Hepatocyte (in vitro differentiated cells): ENCODE measurements at regions not wholly inside any gene's neighbourhood (a gene's known extent, or its start where the extent isn't known, plus 50 kb on each side); places are given as distances from the start of the nearest gene placed in this dataset.

Source experiments
- EZH2 ChIP-seq: fragments of 200-600 bp; sonication (generic); IDR thresholded peaks from 2 replicates; pipeline ENCODE4 v1.6.1; 2016; ENCODE audit warnings: antibody characterized with exemption, mild to moderate bottlenecking, borderline replicate concordance
- EZH2phosphoT487 ChIP-seq: fragments of 200-600 bp; sonication (generic); IDR thresholded peaks from one replicate; pipeline ENCODE4 v1.6.1; 2018; ENCODE audit warnings: antibody characterized with exemption, mild to moderate bottlenecking, low read depth, moderate library complexity; ENCODE audit not compliant: unreplicated experiment, severe bottlenecking
- TF ChIP-seq, protein P1 (sequence below): fragments of 200-600 bp; sonication (generic); IDR thresholded peaks from 2 replicates; pipeline ENCODE4 v1.5.1; 2016; ENCODE audit warnings: antibody characterized with exemption, mild to moderate bottlenecking; ENCODE audit not compliant: poor library complexity

DNA sequence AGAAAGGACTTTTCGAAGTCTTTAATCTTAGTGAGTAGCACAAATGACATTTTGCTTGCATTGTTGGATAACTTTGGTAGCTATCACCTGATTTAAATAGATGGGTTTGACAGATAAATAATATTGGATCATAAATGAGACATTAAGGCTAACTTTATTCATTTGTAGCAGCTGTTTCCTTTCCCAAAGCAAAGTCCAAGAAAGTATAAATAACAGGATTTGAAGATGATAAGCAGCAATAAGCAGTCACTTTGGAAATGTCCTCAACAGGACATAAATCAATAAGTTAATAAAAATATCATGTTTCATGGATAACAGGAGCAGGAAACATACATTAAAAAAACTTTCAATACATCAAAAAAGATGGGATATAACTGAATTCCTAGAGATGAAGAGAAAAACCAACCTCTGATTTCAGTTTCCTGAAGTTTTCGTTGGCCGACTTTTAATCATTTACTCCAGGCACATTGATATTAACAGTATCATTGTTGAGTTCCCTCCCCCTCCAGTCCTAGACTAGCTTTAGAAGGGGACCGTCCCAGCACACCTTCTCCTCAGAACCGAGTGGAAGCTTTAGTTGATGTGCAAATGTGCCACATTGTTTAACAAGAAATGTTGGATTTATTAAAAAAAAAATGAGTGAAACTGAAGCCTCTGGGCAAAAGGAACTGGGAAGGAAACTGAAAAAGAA, 169.9 kb upstream of the AGA start:
- TF ChIP-seq, protein P1, sequence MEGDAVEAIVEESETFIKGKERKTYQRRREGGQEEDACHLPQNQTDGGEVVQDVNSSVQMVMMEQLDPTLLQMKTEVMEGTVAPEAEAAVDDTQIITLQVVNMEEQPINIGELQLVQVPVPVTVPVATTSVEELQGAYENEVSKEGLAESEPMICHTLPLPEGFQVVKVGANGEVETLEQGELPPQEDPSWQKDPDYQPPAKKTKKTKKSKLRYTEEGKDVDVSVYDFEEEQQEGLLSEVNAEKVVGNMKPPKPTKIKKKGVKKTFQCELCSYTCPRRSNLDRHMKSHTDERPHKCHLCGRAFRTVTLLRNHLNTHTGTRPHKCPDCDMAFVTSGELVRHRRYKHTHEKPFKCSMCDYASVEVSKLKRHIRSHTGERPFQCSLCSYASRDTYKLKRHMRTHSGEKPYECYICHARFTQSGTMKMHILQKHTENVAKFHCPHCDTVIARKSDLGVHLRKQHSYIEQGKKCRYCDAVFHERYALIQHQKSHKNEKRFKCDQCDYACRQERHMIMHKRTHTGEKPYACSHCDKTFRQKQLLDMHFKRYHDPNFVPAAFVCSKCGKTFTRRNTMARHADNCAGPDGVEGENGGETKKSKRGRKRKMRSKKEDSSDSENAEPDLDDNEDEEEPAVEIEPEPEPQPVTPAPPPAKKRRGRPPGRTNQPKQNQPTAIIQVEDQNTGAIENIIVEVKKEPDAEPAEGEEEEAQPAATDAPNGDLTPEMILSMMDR = no peak
- TF ChIP-seq EZH2 (no peak), EZH2phosphoT487 (no peak)
